Skeletal muscle cell (primary cell): ENCODE measurements at regions not wholly inside any gene's neighbourhood (a gene's known extent, or its start where the extent isn't known, plus 50 kb on each side); places are given as distances from the start of the nearest gene placed in this dataset.
A peak's percentile ranks its signal among the peaks of the same experiment; 100 is the strongest.
"Not testable (repeated sequence)": the region's sequence is repeated elsewhere in the genome, so short reads cannot be mapped to it uniquely, and the experiment has no call there.

Experiments used
- DNase-seq: peaks from one replicate; pipeline ENCODE4 v3.0.0-alpha.2; 2010; ENCODE audit warnings: low read depth
- H3K4me3 ChIP-seq: 2 replicates; pipeline ENCODE4 v1.5.1; 2011; ENCODE audit warnings: low read depth, mild to moderate bottlenecking, control low read depth, low read length, moderate library complexity

DNA sequence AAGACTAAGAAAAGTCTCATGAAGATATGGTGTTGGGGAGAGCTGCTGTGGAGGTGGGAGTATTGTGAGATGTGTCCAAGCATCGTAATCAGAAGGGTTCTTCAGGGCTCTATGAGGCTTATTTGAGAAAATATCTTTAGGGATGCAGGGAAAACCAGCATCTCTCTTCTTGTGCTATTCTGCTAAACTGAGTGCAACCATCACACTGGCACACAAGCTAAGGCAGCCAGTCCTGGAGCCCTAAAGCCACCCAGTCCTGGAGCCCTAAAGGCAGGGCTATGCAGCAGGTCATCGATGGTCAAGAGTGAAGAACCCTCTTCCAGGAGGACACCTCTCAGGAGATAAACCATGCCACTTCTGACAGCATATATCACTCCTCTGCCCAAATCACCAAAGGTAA, 445.2 kb upstream of the MIR17HG start:
- no peak for DNase-seq

DNA sequence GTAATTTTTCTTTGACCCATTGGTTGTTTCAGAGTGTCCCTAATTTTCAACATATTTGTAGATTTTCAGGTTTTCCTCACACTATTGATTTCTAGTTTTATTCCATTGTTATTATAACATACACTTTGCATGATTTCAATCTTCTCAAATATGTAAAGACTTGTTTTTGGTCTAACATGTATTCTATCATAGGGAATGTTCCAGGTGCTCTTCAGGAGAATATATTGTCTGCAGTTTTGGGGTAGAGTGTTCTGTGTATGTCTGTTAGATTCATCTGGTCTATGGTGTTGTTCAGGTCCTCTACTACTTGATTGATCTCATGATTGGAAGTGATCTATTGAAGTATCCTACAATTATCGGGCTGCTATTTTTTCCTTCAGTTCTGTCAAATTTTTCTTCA, 440.9 kb upstream of the MIR17HG start:
- no peak for DNase-seq
- no peak overlapping the region for H3K4me3 ChIP-seq

More for the DNA sequence above, 445.2 kb upstream of the MIR17HG start:
- H3K4me3 ChIP-seq = no peak overlapping the region

- no peak overlapping the region for H3K4me3 ChIP-seq
- DNase-seq = no peak
Observed at GRCh38 chr13:90908792-90909191, 438.7 kb upstream of the MIR17HG start.

GRCh38 chr13:90910018-90910639, 437.4 kb upstream of the MIR17HG start:
- DNase-seq = no peak
- H3K4me3 ChIP-seq = no peak overlapping the region

DNA sequence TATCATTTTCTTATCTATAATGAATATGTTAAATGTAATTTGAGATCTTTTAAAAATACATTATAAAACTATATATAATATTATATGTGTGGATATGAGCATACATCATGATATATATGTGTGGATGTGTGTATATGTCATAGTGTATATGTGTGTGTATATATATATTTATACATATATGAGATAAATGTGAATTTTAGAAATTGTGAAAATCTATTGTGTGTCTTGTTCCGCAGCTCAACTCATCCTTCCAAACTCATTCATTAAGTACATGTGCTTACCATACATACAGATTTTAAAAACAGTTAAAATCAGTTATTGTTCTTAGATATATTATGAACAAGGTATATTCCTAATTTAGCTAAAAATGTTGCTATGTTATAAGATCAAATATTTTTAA, 435.2 kb upstream of the MIR17HG start:
- no peak overlapping the region for H3K4me3 ChIP-seq
- no peak for DNase-seq

GRCh38 chr13:90918536-90918935, 429.0 kb upstream of the MIR17HG start:
- DNase-seq = peak; percentile 67
- no peak overlapping the region for H3K4me3 ChIP-seq

GRCh38 chr13:90919153-90919552, 428.3 kb upstream of the MIR17HG start:
- no peak for DNase-seq

GRCh38 chr13:90926459-90926858, 421.0 kb upstream of the MIR17HG start:
- H3K4me3 ChIP-seq = no peak overlapping the region
- DNase-seq = peak; percentile 4

More at GRCh38 chr13:90919153-90919552, 428.3 kb upstream of the MIR17HG start:
- H3K4me3 ChIP-seq = no peak overlapping the region

- no peak for DNase-seq
- H3K4me3 ChIP-seq = no peak overlapping the region
Observed at GRCh38 chr13:90928109-90928508, 419.4 kb upstream of the MIR17HG start.

DNA sequence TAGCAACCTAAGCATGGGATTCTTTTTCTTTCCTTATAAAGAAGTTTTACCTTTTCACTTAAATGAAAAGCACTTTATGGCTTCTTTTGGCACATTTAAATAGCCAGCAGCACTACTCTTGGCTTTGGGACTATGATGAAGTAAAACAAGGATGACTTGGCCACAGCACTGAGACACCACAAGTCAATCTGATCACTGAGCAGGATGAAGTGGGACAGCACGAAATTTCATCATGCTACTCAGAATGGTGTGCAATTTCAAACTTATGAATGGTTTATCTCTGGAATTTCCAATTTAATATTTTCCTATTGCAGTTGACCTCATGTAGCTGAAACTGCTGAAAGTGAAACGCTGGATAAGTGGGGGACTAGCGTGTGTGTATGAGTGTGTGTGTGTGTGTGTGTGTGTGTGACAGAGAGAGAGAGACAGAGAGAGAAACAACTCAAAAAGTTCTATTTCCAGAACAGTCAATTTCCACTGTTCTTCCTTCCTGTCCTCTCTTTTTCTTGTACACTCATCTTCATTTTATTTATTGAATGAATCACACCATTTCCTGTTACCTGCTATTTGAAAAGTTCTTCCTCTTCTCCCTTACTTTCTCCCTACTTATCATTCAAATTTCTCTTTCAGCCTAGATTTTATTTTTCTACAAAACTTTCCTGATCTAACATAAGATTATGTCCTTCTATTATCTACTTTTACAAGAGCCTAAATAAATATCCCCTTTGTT, 414.2 kb upstream of the MIR17HG start:
- no peak overlapping the region for H3K4me3 ChIP-seq
- DNase-seq = peak; percentile 4

DNA sequence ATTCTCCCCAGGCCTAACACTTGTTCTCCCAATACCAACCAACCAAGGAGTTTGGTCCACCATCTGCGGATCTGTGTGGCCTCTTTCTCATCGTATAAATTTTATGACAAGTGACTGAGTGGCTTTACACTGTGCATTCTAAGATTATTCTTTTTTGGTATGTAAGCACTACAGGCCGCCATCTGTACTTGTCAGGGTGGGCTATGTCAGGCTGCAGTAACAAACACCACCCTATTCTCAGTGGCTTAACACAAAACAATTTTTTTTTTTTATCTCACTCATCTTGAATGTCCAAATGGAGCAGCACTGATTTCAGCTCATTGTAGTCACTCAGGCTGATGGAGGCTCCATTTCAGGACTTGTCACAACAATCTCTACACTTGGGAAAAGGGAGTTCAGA, 412.7 kb upstream of the MIR17HG start:
- no peak overlapping the region for H3K4me3 ChIP-seq
- no peak for DNase-seq

GRCh38 chr13:90938848-90939247, 408.6 kb upstream of the MIR17HG start:
- no peak for DNase-seq
- no peak overlapping the region for H3K4me3 ChIP-seq

DNA sequence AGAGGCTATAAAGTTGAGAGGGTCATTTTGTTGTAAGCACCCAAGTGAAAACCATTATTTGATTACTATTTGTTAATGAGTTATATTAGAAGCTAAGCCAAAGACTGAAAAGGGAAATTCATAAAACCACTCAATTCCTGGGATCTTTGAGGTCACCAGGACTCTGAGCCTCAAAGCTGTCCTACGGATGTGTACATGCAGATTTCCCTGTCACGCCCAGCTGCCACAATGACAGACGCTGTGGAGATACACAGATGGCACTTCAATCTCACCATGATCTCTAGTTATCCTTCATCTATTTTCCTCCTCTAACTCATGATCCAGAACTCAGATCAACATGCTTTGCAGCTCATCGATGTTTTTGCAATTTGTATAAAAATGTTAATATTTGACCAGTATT, 403.5 kb upstream of the MIR17HG start:
- H3K4me3 ChIP-seq = no peak overlapping the region
- DNase-seq = no peak

GRCh38 chr13:90945146-90945545, 402.3 kb upstream of the MIR17HG start:
- not testable (repeated sequence) for DNase-seq, H3K4me3 ChIP-seq

GRCh38 chr13:90946125-90946524, 401.4 kb upstream of the MIR17HG start:
- DNase-seq = not testable (repeated sequence)

GRCh38 chr13:90947976-90948375, 399.5 kb upstream of the MIR17HG start:
- H3K4me3 ChIP-seq = no peak overlapping the region
- DNase-seq = no peak

More at GRCh38 chr13:90946125-90946524, 401.4 kb upstream of the MIR17HG start:
- not testable (repeated sequence) for H3K4me3 ChIP-seq

DNA sequence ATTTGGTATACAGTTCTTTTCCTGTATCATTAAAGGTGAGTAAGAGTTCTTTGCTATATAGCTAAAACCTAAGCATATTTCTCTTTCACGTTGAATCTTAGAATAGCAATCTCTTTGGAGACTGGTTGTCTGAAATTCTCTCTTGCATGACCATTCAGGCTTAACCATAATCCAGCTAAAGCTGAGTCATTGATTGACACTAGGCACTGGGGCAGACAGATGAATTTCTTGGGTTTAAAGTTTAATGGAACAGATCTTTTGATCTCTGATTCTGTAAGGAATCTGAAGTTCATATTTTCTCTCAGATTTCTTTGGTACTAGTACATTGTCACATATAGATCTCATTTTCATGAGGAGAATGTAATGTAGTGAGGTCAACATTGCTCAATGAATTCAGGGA, 397.3 kb upstream of the MIR17HG start:
- no peak overlapping the region for H3K4me3 ChIP-seq
- DNase-seq = no peak

DNA sequence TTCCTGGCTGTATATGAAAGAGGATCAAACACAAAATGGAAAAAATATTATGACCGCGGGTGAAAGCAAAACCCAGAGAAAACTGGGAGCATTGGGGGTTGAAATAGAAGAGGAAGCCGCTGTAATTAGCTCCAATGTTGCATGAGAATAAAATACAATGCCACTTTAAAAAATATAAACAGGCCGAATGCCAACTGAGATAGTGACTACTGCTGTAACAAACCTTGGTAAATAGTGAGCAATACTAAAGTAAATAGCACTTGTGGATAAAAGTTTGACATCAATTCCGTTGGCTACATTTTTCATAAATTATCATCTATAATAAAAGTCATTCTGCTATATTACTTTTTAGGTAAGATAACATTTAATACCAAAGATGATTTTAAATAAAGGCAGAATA, 395.8 kb upstream of the MIR17HG start:
- no peak overlapping the region for H3K4me3 ChIP-seq
- DNase-seq = no peak

GRCh38 chr13:90952326-90952725, 395.2 kb upstream of the MIR17HG start:
- DNase-seq = no peak
- no peak overlapping the region for H3K4me3 ChIP-seq

DNA sequence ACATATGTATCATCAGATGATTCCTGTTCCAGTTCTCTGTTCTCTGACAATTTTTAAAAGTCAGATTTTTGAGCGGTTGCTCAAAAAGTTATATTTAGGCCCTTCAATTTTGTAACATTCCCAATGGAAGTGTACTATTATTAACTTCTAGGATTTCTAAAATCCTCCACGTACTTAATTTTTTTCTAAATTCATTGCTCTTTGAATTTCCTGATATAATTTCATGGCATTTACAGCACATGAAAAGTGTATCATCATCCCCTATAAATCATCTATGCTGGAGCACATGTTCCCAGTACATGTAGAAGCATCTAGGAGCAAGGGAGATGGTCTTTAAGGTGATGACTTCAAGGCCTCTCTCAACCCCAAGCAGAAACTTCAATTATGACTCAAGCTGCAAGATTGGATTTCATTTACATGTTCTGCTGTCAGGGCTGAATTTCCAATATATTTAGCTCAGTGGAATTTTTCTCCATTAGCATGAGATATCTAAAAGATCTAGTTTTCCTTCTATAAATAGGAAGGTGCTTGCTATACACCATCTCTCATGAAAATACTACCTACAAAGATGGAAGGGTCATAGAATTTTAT, 392.8 kb upstream of the MIR17HG start:
- DNase-seq = no peak
- H3K4me3 ChIP-seq = no peak overlapping the region

DNA sequence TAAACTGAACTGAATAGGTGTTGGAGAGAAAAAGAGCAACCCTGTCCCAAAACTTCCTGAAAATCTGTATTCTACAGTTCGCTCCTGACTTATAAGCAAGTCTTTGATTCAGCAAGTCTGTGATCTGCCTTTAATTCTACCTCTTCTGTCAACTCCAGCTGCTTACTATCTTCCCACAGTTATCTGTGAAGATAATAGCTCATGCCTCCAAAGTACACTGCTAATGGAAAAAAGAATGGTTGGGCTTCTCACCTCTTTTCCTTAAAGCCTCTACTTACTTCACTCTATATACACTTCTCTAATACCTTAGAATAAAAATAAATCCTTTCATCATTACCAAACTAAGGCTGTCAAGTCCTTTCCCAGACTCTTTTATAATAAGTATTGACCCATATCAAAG, 391.5 kb upstream of the MIR17HG start:
- no peak overlapping the region for H3K4me3 ChIP-seq
- no peak for DNase-seq
